22Rv1 (cell line): ENCODE measurements at regions not wholly inside any gene's neighbourhood (a gene's known extent, or its start where the extent isn't known, plus 50 kb on each side); places are given as distances from the start of the nearest gene placed in this dataset.

Source experiments
- ZFX ChIP-seq: fragments of 450-650 bp; IDR thresholded peaks from 2 replicates; pipeline ENCODE4 v1.6.1; 2017; ENCODE audit warnings: antibody characterized with exemption, borderline replicate concordance
- TF ChIP-seq, protein P1 (sequence below): fragments of 450-650 bp; IDR thresholded peaks from 2 replicates; pipeline ENCODE4 v1.5.1; 2017; ENCODE audit warnings: mild to moderate bottlenecking

DNA sequence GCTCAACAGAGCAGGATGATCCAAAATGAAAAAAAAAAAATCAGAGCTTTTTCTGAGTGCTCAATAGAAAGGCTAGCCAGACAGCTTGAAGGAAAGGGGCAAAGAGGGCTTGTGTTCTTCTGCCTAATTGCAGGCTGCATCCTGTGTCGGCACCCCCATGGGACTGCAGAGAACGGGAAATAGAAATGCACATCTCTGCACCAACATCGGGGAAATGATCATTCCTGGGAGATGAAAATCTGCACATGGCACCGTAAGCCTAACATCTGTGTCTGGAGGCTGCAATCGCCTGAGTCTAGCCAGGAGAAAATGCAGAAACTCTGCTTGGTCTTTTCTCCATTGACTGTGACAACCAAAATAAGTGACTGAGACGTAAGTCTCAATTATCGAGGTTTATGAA, 243.9 kb downstream of the ICE1 start:
- TF ChIP-seq, protein P1, sequence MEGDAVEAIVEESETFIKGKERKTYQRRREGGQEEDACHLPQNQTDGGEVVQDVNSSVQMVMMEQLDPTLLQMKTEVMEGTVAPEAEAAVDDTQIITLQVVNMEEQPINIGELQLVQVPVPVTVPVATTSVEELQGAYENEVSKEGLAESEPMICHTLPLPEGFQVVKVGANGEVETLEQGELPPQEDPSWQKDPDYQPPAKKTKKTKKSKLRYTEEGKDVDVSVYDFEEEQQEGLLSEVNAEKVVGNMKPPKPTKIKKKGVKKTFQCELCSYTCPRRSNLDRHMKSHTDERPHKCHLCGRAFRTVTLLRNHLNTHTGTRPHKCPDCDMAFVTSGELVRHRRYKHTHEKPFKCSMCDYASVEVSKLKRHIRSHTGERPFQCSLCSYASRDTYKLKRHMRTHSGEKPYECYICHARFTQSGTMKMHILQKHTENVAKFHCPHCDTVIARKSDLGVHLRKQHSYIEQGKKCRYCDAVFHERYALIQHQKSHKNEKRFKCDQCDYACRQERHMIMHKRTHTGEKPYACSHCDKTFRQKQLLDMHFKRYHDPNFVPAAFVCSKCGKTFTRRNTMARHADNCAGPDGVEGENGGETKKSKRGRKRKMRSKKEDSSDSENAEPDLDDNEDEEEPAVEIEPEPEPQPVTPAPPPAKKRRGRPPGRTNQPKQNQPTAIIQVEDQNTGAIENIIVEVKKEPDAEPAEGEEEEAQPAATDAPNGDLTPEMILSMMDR = no peak
- no peak for TF ChIP-seq ZFX
